H1 (cell line): ENCODE measurements at regions not wholly inside any gene's neighbourhood (a gene's known extent, or its start where the extent isn't known, plus 50 kb on each side); places are given as distances from the start of the nearest gene placed in this dataset.

Source experiments
- CREB1 ChIP-seq: IDR thresholded peaks from 2 replicates; pipeline ENCODE4 v1.6.1; 2012; ENCODE audit warnings: inconsistent platforms
- HDAC6 ChIP-seq: IDR thresholded peaks from one replicate; pipeline ENCODE4 v1.7.1; 2012; ENCODE audit warnings: low read depth, mild to moderate bottlenecking, inconsistent platforms, low read length, moderate library complexity
- KDM1A ChIP-seq: fragments of 200-600, 300-600 bp; sonication (generic); IDR thresholded peaks from 2 replicates; pipeline ENCODE4 v1.7.1; 2016; ENCODE audit warnings: mild to moderate bottlenecking, low read length, borderline replicate concordance
- KDM4A ChIP-seq: IDR thresholded peaks from one replicate; pipeline ENCODE4 v1.7.1; 2012; ENCODE audit warnings: low read depth, mild to moderate bottlenecking, moderate library complexity, low read length, inconsistent platforms; ENCODE audit not compliant: severe bottlenecking
- NRF1 ChIP-seq: IDR thresholded peaks from 2 replicates; pipeline ENCODE4 v1.6.1; 2011; ENCODE audit warnings: mild to moderate bottlenecking, low read depth, low read length, improper control_type of control experiment
- PHF8 ChIP-seq: fragments of 200-600 bp; sonication (generic); conservative IDR thresholded peaks from 2 replicates; pipeline ENCODE4 v1.7.1; 2012; ENCODE audit warnings: low read depth, mild to moderate bottlenecking, inconsistent platforms, low read length, moderate library complexity
- POLR2A ChIP-seq, 2 experiments: IDR thresholded peaks; 1 replicate in 1 of 2; 2 replicates in 1 of 2; pipeline ENCODE4 v1.6.1; 2011; ENCODE audit warnings: low read depth in 2 of 2, low read length in 2 of 2, mild to moderate bottlenecking in 2 of 2; ENCODE audit errors: control extremely low read depth in 1 of 2
- SP1 ChIP-seq: IDR thresholded peaks from 2 replicates; pipeline ENCODE4 v1.6.1; 2011; ENCODE audit warnings: low read depth, low read length
- SP2 ChIP-seq: IDR thresholded peaks from 2 replicates; pipeline ENCODE4 v1.6.1; 2012; ENCODE audit warnings: mild to moderate bottlenecking, low read length, inconsistent platforms

GRCh38 chr21:35864039-35864438 is 196.3 kb downstream of the SETD4 start (continued):
- TF ChIP-seq KDM4A: no peak
- no peak for TF ChIP-seq CREB1
- no peak for TF ChIP-seq POLR2A (IDR thresholded peaks at IDR 0.05; ENCODE audit: control extremely low read depth in 1 of 2, low read depth in 2 of 2, low read length in 2 of 2)
- no peak for TF ChIP-seq PHF8
- no peak for TF ChIP-seq SP1
- TF ChIP-seq KDM1A: no peak
- TF ChIP-seq NRF1: no peak
- no peak for TF ChIP-seq HDAC6
- TF ChIP-seq SP2: no peak
